DMS53 treated with DMSO at 0.1 percent for 48 hours (cell line): ENCODE measurements at regions not wholly inside any gene's neighbourhood (a gene's known extent, or its start where the extent isn't known, plus 50 kb on each side); places are given as distances from the start of the nearest gene placed in this dataset.

Experiments
- DNase-seq: peaks from one replicate; lab custom pipeline; 2025; ENCODE audit not compliant: unreplicated experiment; lab: John Stamatoyannopoulos, UW

DNA sequence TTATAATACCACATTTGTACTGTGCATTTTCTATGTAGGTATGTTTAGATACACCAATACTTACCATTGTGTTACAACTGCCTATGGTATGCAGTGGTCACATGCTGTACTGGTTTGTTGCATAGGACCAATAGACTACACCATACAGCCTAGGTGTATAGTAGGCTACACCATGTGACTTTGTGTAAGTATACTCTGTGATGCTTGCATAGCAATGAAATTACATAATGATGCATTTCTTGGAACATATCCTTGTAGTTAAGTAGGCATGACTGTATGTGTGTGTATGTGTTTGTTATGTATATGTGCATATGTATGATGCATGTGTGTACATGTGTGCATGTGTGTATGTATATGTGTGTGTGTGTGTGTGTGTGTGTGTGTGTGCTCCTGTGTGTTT lies 157.6 kb downstream of the TDRD15 start:
- DNase-seq, result no peak

DNA sequence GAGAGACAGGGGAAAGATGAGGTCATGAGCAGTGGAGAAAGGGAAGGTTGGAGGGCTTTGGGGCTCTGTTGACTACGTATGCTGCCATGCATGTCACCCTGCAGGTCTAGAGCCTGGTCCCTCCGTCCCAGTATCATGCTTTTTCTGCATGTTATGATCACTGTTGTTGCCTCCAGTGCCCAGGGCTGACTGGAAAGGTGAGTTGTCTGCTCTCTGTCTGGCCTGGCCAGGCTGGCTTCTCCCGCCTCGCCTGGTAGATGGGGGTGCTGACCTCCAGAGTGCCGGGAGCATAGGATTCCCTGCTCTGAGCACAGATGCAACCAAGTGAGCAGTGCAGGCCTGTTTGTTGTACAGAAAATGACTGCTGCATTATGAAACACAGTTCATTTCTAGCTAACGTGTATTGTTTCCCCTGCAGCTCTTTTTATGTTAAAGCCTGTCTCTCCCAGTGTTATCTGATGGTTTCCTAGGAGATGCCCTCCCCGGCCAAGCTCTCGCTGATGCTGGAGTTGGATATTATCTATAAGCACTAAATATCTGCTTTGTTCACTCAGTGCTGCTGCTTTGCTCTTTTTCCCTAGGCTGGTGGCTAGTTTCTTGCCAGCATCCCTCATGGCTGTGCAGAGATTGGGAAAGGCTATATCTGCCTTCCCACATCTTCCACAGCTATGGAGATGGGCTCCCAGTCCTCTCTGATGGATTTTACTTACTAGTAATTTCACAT lies 158.2 kb downstream of the TDRD15 start:
- DNase-seq, result no peak

DNA sequence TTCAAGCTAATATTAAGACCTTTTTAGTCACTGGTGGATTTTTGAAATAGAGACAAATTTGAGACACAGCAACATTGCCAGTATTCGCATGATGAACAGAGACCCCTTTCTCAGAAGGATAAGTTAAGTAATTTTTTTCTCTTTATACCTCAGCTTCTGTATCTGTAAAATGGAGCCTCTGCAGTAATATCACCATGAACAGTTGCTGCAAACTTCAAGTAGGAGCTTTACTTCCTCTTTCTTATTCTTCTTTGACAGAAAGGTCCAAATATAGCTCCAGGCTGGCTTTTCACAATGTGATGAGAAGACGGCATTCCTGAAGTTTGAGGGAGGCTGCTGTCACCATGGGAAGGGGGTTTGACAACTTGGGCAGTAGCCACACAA lies 158.7 kb downstream of the TDRD15 start:
- no peak for DNase-seq

DNA sequence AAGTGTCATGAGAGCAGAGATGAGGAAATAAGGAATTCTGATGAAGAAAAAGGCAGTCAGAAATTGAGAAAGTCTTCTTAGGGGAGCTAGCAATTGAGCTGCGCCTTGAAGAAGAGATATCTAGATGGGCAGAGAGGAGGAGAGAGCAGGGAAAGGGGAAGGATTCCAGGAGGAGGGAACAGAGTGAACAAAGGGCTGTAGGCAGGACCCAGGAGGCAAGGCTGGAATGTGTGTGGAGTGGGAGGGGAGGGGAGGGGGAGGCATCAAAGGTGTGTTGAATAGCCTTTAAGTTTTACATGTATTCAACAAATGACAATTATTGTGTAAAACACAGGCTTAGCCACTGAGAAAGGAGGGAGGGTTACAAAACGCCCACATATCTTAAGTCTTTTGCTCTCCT lies 164.5 kb downstream of the TDRD15 start:
- no peak for DNase-seq

DNA sequence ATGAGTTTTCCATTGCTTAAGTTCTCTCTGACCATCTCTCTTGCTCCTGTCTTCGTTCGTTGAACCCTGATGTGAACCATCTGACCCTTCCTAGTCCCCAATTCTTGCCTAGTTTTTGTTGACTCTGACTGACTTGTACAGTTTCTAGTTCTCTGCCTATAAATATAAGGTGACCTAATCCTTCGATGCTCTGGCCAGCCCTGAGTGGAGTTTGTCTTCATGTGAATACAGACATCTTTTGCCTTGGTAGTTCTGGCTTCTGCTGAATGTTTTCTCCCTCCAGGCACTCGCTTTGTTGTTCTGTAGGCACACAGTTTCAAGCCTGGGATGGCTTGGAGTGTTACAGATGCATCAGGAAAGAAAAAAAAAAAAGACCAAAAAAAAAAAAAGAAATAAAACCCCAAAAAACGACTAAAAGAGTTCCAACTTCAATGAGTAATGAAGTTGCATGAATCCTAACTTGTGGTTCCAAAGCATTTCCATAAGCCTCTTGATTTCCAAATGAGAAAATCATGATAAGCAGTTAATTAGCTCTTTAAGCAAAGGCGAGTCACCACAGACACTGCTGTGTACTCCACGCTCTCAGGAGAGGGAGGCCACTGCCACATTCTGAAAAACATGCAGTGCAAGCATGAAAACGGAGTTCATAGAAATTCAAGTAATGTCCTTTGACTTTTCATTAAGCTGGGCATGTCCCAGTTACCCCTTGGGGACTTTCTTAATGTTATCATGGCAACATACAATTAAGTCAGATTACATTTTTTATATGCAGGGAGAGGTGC lies 165.2 kb downstream of the TDRD15 start:
- no peak for DNase-seq

DNA sequence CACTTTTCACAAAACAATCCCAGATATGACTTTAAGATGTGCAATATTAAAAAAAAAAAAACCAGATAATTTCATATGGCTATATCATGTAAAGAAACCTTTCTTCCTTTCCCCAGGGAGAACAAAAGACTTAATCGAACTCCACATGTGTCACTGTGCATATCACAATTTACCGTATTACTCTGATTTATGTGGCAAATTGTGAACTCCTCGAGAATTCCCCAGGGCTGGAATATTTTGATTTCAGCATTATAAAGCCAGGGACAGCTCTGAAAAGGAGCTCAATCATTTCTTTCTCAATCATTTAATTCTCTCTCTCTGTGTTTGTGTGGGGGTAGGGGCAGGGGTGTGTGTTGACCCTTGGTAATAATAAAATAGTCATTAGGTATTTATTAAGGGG lies 165.8 kb downstream of the TDRD15 start:
- no peak for DNase-seq

DNA sequence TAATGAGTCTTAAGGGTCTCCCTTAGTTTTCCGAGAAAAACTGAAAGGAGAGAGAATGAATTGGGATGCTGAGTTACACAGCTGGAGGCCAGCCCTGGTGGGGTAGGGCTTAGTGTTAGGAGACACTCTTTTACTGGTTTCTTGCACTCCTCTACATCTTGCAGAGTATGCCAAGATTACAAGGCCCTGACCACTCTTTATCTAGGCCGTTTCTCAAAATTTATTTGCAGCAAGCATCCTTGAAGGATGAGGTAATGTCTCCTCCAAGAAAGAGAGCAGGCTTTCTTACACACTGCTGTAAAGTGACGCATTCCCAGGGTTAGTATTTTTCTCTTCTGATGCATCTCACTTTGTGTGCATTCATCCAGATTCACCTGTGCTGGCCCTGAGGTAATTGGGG lies 166.2 kb downstream of the TDRD15 start:
- no peak for DNase-seq

DNA sequence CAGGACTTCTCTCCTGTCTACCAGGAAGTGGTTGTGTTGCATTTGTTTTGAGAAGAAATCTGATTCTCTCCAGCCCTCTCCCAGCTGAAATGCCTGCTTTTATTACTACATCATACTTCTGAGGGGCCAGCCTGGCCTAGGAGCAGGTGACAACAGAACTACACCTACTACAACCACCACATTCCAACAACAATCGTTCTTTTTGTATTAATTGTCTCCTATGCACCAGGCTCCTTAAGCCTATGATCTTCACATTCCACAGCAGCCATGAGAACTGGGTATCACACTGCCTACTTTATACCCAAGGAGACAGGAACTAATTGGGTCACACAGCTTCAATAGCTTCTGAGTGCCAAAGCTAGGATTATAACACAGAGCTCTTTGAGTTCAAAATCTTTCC lies 167.7 kb downstream of the TDRD15 start:
- no peak for DNase-seq

DNA sequence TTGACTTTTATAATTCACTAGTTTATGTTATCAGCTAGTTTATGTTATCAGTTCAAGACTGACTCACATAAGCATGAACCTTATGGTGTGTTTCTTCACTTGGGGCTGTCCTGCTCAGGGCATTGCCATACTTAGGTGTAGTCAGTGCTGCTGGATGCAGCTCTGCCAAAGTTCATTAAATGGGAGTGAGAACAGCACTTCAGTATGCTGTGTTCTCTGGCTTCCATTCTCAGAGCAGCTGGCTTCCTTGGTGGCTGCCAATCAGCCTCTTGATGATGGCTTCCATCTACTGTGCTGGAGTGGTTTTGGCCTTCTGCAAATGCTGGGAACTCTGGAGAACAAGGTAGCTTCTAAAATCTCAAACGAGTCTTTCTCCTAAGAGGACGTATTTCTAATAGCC lies 170.7 kb downstream of the TDRD15 start:
- DNase-seq, result no peak

DNA sequence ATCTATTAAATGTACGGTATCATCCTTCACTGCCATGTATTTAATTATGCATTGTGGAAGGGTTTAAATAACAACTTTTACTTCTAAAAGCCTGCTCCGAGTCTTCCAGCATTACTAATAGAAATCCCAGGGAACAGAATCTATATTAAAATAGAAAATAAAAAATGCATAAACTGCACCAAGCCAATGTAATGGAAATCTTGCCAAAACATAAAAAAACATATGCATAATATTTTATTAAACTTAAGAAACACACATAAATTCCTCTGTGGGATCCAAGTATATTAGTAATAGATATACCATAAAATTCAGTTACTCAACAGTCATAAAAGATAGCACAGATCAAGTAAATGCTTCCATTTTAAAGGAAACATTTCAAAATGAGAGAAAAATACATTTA lies 175.6 kb downstream of the TDRD15 start:
- DNase-seq, result no peak

DNA sequence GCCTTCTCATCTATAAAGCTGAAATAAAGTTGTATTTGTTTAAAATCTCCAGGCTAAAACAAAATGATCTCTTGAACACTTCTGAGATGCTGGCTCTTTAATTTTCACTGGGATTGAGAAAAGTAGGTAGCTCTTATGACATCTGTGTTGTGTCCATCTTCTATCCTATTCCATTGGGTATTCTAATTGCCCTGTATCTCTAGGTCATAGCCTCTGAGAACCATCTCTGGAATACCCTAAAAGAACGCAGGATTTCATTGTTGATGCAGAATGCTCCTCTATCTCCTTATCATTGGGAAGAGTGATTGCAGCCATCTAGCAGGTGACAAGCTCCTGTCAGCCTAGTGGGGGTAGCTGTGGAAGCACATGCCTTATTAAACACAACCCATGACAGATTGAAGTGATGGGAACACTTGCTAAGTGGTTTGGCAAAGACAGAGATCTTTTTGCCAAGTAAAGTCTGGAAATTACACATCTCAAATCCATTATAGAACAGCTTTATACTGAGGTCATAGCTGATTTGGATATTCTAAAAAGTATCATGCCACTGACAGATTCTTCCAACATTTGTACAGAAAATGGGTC lies 178.2 kb downstream of the TDRD15 start:
- no peak for DNase-seq

DNA sequence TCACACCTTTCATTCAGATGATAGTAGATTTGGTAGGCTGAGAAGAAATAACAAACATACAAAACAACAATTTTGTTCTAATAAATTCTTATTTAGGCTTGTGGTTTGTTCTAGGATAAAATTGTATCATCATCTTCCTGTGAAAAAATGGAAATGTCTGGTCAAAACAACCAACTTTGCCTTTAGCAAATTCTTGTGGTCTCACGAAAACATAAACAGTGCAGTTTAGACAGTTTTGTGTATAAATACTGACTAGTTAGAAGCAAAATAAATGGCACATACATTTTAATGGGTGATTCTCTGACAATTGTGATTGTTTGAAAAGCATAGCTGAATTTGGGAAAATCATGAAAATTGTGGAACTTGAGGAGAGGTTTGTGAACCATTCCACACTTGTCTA lies 180.1 kb downstream of the TDRD15 start:
- DNase-seq, result no peak

DNA sequence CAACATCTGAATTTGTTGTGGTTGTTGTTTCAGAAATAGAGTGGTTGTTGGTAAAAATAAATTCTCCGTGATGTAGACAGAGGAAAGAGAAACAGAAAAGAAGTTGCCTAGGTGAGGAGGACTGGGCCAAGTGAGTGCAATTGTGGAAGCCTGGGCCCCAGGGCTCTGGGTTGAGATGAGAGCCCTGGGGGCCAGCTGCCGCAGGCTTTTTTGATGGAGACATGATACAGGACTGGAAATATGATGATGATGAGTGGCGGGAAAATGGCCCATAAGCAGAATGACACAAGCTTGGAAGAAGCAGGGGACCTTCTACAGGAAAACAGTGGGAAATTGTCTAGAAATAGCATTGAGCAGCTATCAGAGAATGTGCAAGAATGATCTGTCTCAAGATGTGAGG lies 181.8 kb downstream of the TDRD15 start:
- no peak for DNase-seq

DNA sequence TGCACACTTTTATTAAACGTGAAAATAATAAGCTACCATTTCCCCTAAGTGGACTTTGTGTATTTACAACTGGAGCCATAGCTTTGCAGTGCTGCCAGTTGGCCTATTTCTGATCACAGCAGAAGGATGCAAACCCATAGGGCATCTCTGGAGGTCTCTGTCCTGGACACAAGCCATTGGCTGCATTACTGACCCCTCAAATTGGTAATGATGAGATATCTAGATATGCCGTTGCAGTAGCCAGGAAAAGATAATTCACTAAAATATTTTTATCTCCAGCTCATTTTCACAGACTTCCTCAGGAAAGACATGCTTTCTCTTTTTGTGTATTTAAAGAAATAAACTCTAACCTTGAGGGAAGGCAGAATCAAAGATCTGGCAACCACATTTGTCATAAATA lies 182.5 kb downstream of the TDRD15 start:
- no peak for DNase-seq

DNA sequence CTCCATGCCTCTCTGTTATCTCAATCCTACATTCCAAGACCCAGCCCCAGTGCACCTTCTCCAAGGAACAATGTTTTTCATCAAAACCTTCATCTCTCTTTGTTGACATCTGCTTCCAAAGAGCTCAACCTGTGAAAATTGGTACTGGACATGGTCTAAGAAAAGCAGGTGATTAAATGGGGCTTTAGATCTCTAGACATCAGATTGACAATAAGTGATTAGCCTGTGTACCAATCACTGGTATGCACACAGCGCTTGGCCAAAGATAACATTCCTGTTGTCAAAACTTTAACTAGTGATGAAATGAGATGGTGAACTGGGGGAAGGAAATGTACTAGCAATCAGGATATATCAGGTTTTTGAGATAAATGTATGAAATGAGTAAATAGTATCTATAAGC lies 183.3 kb downstream of the TDRD15 start:
- DNase-seq, result no peak

DNA sequence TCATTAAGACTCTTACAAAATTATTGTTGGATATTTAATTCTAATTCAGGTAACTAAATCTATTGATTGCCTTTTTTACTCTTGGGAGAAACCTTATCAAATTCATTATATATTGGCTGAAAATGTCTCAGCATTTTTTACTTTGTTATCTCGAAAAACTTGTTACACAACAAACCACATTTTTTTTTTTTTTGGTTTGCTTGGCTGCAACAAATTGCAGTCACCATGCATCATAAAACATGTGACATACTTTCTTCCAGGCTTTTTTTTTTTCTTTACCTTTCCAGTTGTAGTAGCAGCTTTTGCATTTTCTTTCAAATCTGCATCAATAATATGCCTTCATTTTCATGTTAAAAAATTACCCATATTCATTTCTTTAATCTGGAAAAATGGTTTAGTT lies 186.7 kb downstream of the TDRD15 start:
- no peak for DNase-seq

DNA sequence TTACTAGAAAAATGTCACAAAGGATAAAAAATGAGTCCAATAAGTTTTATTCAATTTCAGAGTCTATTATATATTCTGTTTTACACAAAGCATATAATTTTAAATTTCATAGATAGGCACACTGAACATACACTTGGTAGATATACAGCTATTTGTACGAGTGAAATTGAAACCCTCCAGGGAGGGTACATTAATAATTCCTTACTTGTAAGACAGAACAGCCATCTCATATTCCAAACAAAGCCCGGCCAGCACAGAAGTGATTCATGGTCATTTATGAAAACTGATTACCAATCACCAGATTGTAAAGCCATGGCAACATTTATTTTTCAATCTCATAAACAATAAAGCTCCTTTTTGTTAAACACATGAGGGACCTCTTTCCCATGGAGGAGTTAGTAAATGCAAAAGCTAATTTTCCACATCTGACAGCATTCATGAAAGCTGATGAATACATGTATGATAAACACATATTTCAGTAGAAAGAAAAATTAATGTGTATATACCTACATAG lies 190.6 kb downstream of the TDRD15 start:
- DNase-seq, result no peak

DNA sequence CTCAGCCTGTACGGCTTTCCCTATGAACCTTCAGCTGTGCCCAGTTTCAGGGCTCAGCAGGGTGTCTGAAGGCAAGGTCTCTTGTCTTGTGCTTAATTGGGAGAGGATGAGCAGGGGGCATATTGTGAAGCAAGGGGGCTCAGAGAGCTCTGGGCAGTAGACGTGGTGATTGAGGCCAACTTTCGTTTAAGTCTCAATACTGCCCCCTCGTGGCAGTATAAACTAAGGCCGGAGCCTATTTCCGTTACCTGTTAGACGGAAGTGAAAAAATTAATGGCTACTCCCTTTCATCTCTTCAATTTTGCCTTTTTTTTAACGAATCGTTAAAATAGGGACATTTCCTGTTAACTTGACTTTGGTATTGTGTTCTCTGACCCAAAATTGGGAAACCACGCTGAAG lies 193.4 kb downstream of the TDRD15 start:
- DNase-seq, result peak; percentile 50

DNA sequence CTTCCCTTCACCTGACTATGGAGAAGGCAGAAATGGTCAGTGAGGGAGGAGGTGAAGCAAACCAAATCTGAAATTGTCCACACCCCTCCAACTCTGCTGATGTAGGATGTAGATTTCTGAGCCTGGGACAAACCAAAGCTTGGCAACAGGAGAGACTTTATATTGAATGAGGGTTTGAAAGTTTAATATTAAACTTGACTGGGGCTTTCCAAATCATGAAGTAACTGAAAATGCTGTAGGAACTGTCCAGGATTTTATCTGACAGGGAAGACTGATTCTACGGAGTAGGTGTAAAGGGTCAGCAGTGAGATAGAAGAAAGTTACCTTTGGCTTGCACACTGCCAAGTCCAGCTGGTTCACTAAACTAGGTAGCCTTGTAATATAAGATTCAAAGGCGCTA lies 194.5 kb downstream of the TDRD15 start:
- no peak for DNase-seq

DNA sequence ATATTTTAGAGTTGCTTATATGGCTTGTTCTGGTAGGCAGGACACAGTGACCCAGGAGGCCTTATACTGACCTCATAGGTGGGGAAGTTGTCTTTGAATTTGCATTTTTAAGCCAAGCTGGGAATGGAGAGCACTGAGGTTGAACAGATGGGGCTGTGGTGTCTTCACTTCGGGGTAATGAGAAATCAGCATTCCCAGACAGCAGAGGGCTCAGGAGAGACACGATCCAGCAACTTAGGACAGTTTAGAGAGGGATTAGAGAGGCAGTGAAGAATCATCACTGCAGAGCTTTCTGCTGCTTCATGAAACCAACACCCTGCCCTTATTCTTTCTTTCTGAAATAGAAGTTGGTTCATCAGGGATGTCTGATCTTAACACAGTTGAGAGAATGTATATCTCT lies 202.4 kb downstream of the TDRD15 start:
- no peak for DNase-seq

DNA sequence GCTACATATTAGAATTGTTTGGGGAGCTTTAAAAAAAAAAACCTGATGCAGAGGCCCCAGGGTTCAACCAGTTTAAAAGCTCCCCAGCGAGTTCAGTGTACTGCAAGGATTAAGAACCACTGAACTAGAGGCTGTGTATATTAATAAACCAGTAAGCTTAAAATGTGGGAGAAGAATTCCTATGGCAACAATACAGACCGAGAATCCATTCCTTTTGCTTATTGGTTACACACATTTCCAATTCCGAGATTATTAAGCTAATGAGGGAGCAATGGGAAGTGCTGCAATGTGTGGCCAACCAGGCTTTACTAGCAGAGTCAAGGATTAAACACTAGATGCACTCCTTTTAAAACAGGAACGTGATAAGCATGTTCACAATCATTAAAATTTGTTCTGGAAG lies 204.4 kb downstream of the TDRD15 start:
- DNase-seq, result no peak

DNA sequence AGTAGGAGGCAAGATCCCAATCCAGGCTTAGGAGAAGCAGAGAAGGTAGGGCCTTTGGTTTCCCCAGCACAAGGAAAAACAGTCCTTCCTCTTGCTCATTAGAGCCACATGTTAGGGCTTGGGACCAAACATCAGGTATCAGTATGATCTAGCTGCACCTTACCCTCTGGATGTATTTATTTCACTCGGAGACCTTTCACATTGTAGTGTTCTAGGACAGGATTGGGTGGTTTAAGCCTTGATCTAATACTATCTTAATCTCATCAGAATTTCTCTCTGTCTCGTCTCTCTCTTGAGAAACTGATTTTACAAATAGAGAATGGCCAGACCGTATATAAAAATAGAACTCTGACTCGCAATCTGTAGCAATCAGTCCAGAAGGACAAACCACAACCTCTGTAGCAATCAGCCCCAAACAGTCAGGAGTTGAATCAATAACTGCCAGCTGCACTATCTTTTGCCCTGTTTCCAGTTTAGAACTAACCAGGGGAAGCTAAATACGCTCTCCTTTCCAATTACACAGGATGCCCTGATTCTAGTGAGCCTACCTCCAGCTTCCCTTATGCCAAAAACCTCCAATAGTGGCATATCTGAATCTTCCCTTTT lies 207.1 kb downstream of the TDRD15 start:
- DNase-seq, result no peak
